Stimulated activated naive CD8-positive, alpha-beta T cell treated with anti-CD3 and anti-CD28 coated beads, Interleukin-15, amount 100 ng/mL, for 72 hours (primary cell): ENCODE measurements at regions not wholly inside any gene's neighbourhood (a gene's known extent, or its start where the extent isn't known, plus 50 kb on each side); places are given as distances from the start of the nearest gene placed in this dataset.

Source experiments
- ATAC-seq: fragments of 150-1000 bp; cut with Tn5 transposase; 2 replicates; pipeline ENCODE4 v1.10.0; 2021; ENCODE audit warnings: mild to moderate bottlenecking, moderate library complexity
- DNase-seq, 2 donors: peaks; one replicate each; pipeline ENCODE4 v3.0.0; 2021 to 2022
- H3K27ac Mint-ChIP-seq, 2 donors: one replicate each; pipeline ENCODE4 v1.8.0; 2022; ENCODE audit warnings: mild to moderate bottlenecking in 2 of 2, mixed read lengths in 2 of 2, moderate library complexity in 2 of 2
- H3K27me3 Mint-ChIP-seq: one replicate; pipeline ENCODE4 v1.8.0; 2022; ENCODE audit warnings: mixed read lengths
- H3K4me1 Mint-ChIP-seq: one replicate; pipeline ENCODE4 v1.8.0; 2022; ENCODE audit warnings: mild to moderate bottlenecking, mixed read lengths
- H3K4me3 Mint-ChIP-seq, 2 donors: one replicate each; pipeline ENCODE4 v1.8.0; 2022; ENCODE audit warnings: mild to moderate bottlenecking in 2 of 2, mixed read lengths in 2 of 2, moderate library complexity in 1 of 2
- H3K9me3 Mint-ChIP-seq, 2 donors: one replicate each; pipeline ENCODE4 v1.8.0; 2022; ENCODE audit warnings: mixed read lengths in 2 of 2

GRCh38 chr12:111224186-111225066 is 144.5 kb downstream of the PHETA1 start:
- DNase-seq = no peak
- Mint-ChIP-seq H3K4me1 (peaks cover 12% of the 10 kb centered on the region), H3K27me3 (no peaks in the 10 kb centered on the region), H3K9me3 (no peaks in the 10 kb centered on the region), H3K4me3 (peak overlapping the region in 1 of 2 donors; percentile 26), H3K27ac (no peak overlapping the region)
- no peak for ATAC-seq

- Mint-ChIP-seq H3K4me3 (no peak overlapping the region), H3K27me3 (no peaks in the 10 kb centered on the region), H3K27ac (no peak overlapping the region), H3K4me1 (peaks cover 12% of the 10 kb centered on the region), H3K9me3 (no peaks in the 10 kb centered on the region)
- DNase-seq (no peak), ATAC-seq (peak; percentile 45)
Measured at GRCh38 chr12:111222523-111222922, 146.4 kb downstream of the PHETA1 start.

- Mint-ChIP-seq H3K9me3 (no peaks in the 10 kb centered on the region), H3K27ac (no peak overlapping the region), H3K4me3 (no peak overlapping the region), H3K4me1 (peaks cover 12% of the 10 kb centered on the region), H3K27me3 (no peaks in the 10 kb centered on the region)
- DNase-seq = no peak
- no peak for ATAC-seq
Measured at GRCh38 chr12:111222027-111222414, 146.9 kb downstream of the PHETA1 start.

- ATAC-seq (no peak), DNase-seq (no peak)
- Mint-ChIP-seq H3K27me3 (no peaks in the 10 kb centered on the region), H3K4me3 (no peak overlapping the region), H3K9me3 (no peaks in the 10 kb centered on the region), H3K27ac (no peak overlapping the region), H3K4me1 (peaks cover 12% of the 10 kb centered on the region)
Measured at GRCh38 chr12:111221062-111222026, 147.6 kb downstream of the PHETA1 start.

GRCh38 chr12:111220363-111220762 is 148.5 kb downstream of the PHETA1 start:
- Mint-ChIP-seq H3K27ac (no peak overlapping the region), H3K4me1 (peaks cover 12% of the 10 kb centered on the region), H3K9me3 (no peaks in the 10 kb centered on the region), H3K27me3 (peaks cover 6% of the 10 kb centered on the region), H3K4me3 (no peak overlapping the region)
- DNase-seq (no peak), ATAC-seq (no peak)

- Mint-ChIP-seq H3K4me3 (no peak overlapping the region), H3K9me3 (no peaks in the 10 kb centered on the region), H3K27ac (no peak overlapping the region), H3K4me1 (peaks cover 4% of the 10 kb centered on the region), H3K27me3 (peaks cover 8% of the 10 kb centered on the region)
- DNase-seq (no peak), ATAC-seq (no peak)
Measured at GRCh38 chr12:111219440-111219839, 149.5 kb downstream of the PHETA1 start.

GRCh38 chr12:111218499-111218898 is 150.4 kb downstream of the PHETA1 start:
- H3K27ac Mint-ChIP-seq = peak overlapping the region in 1 of 2 donors; percentile 56
- ATAC-seq (no peak), DNase-seq (no peak)
- peaks cover 8% of the 10 kb centered on the region for H3K27me3 Mint-ChIP-seq
- H3K9me3 Mint-ChIP-seq = no peaks in the 10 kb centered on the region
- H3K4me1 Mint-ChIP-seq = no peaks in the 10 kb centered on the region
- no peak overlapping the region for H3K4me3 Mint-ChIP-seq

- Mint-ChIP-seq H3K27ac (no peak overlapping the region), H3K4me1 (no peaks in the 10 kb centered on the region), H3K4me3 (no peak overlapping the region), H3K9me3 (no peaks in the 10 kb centered on the region), H3K27me3 (peaks cover 19% of the 10 kb centered on the region)
- ATAC-seq (no peak), DNase-seq (no peak)
Measured at GRCh38 chr12:111216387-111217159, 152.3 kb downstream of the PHETA1 start.

GRCh38 chr12:111215881-111216280 is 153.0 kb downstream of the PHETA1 start:
- Mint-ChIP-seq H3K27ac (no peak overlapping the region), H3K27me3 (peaks cover 24% of the 10 kb centered on the region), H3K9me3 (no peaks in the 10 kb centered on the region), H3K4me1 (no peaks in the 10 kb centered on the region), H3K4me3 (no peak overlapping the region)
- DNase-seq (no peak), ATAC-seq (no peak)

GRCh38 chr12:111214401-111214800 is 154.5 kb downstream of the PHETA1 start:
- Mint-ChIP-seq H3K4me3 (no peak overlapping the region), H3K27me3 (peaks cover 28% of the 10 kb centered on the region)

GRCh38 chr12:111213561-111213960 is 155.3 kb downstream of the PHETA1 start:
- Mint-ChIP-seq H3K27ac (no peak overlapping the region), H3K27me3 (peaks cover 28% of the 10 kb centered on the region), H3K4me1 (no peaks in the 10 kb centered on the region), H3K4me3 (no peak overlapping the region), H3K9me3 (no peaks in the 10 kb centered on the region)
- ATAC-seq (no peak), DNase-seq (no peak)

More at GRCh38 chr12:111214401-111214800, 154.5 kb downstream of the PHETA1 start:
- H3K9me3 Mint-ChIP-seq = no peaks in the 10 kb centered on the region
- no peaks in the 10 kb centered on the region for H3K4me1 Mint-ChIP-seq
- DNase-seq = no peak
- ATAC-seq = no peak
- peak overlapping the region in 1 of 2 donors; percentile 91 for H3K27ac Mint-ChIP-seq

- ATAC-seq = no peak
- DNase-seq = no peak
- Mint-ChIP-seq H3K4me1 (no peaks in the 10 kb centered on the region), H3K27ac (no peak overlapping the region), H3K9me3 (no peaks in the 10 kb centered on the region), H3K27me3 (peaks cover 28% of the 10 kb centered on the region), H3K4me3 (no peak overlapping the region)
Measured at GRCh38 chr12:111212814-111213456, 156.0 kb downstream of the PHETA1 start.

GRCh38 chr12:111211910-111212757 is 156.8 kb downstream of the PHETA1 start:
- H3K27ac Mint-ChIP-seq = no peak overlapping the region
- ATAC-seq (no peak), DNase-seq (no peak)
- no peaks in the 10 kb centered on the region for H3K9me3 Mint-ChIP-seq
- peaks cover 28% of the 10 kb centered on the region for H3K27me3 Mint-ChIP-seq
- no peaks in the 10 kb centered on the region for H3K4me1 Mint-ChIP-seq
- no peak overlapping the region for H3K4me3 Mint-ChIP-seq

GRCh38 chr12:111209811-111210210 is 159.1 kb downstream of the PHETA1 start:
- Mint-ChIP-seq H3K9me3 (no peaks in the 10 kb centered on the region), H3K4me1 (no peaks in the 10 kb centered on the region), H3K27me3 (peaks cover 20% of the 10 kb centered on the region), H3K27ac (no peak overlapping the region), H3K4me3 (no peak overlapping the region)
- ATAC-seq = no peak
- DNase-seq = no peak
